Globus pallidus (tissue), 1 donor: ENCODE measurements at regions not wholly inside any gene's neighbourhood (a gene's known extent, or its start where the extent isn't known, plus 50 kb on each side); places are given as distances from the start of the nearest gene placed in this dataset.
"Not testable (repeated sequence)": the region's sequence is repeated elsewhere in the genome, so short reads cannot be mapped to it uniquely, and the experiment has no call there.

Source experiments
- DNase-seq: peaks from one replicate; pipeline ENCODE4 v3.0.0-alpha.2; 2015; ENCODE audit warnings: low spot score

GRCh38 chr20:50360921-50361320, 149.3 kb upstream of the PTPN1 start:
- no peak for DNase-seq

DNA sequence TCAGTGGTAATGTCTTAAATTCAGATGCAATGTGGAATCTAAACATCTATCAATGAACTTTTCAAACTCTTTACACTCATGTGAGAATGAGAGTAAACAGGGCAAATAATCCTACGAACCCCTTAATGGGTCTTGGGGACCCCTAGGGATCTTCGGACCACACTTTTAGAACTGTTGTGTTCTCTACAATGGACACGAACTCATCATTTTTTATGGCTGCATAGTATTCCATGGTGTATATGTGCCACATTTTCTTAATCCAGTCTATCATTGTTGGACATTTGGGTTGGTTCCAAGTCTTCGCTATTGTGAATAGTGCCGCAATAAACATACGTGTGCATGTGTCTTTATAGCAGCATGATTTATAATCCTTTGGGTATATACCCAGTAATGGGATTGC, 148.0 kb upstream of the PTPN1 start:
- not testable (repeated sequence) for DNase-seq

GRCh38 chr20:50363027-50363426, 147.2 kb upstream of the PTPN1 start:
- DNase-seq: no peak

DNA sequence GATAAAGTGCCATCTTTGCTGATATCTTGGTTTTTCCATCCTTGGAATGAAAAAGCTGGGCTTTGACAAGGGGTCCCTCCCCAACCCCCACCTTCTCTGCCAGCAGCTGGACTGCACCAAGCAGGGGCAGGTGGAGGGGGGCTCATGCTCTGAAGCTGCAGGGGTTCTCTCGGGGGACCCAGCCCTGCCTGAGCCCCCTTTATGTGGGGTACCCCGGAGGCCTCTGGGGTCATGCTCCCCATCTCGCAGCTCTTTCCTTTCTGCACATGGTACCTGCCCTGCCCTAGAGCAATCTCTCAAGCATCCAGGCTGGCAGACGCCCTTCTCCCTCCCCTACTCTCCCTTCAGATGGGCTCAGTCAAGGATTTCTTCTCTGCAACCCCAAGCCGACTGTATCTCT, 146.7 kb upstream of the PTPN1 start:
- DNase-seq: no peak

DNA sequence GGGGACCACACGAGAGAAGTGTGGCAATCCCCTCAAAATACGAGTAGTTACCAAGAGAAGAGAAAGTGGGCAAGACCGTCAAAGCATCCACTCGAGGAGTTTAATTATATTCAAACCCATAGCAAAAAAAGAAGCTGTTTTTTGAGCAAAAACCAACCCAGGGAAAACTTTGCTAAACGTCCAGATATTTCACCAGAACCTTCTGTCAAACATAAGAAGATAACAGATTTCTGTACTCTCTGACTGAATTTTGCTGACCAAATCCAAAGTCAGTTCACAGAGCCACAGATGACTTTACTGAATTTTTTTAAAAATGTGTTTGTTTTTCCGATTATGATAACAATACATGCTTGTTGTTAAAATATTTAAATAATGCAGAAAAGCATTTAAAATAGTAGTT, 145.6 kb upstream of the PTPN1 start:
- no peak for DNase-seq

GRCh38 chr20:50366270-50367103, 143.7 kb upstream of the PTPN1 start:
- no peak for DNase-seq

GRCh38 chr20:50367104-50367674, 143.0 kb upstream of the PTPN1 start:
- DNase-seq: no peak

DNA sequence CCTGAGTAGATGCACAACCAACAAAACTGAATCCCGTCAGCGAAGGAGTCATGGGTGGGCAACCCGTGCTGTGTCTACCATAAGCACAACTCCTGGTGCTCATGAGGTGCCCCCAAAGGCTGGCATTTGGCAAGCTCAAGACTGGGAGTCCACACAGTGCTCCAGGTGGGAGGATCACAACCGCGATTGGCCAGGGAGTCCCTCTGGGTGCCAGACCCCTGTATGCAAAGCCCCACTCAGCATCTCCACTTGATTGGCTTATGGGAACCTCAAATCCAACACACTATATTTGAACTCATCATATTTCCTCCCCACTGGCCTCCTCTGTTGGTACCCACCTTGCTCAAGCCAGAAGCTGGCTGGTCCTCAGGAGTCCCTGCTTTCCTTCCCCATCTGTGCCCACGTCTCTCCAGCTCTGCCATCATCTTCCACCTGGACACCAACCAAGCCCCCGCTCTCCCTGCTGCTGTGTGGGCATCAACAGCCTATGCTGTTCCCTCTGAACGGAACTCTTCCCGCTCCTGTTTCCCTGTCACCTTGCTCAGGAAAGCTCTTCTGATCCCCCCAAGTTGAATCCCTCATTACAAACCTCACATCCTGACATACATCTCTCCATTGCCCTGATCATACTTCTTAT, 142.3 kb upstream of the PTPN1 start:
- no peak for DNase-seq

GRCh38 chr20:50368386-50368785, 141.8 kb upstream of the PTPN1 start:
- DNase-seq: no peak

- DNase-seq: no peak
Measured at GRCh38 chr20:50368813-50369224, 141.4 kb upstream of the PTPN1 start.

GRCh38 chr20:50369225-50370035, 140.8 kb upstream of the PTPN1 start:
- DNase-seq: no peak

DNA sequence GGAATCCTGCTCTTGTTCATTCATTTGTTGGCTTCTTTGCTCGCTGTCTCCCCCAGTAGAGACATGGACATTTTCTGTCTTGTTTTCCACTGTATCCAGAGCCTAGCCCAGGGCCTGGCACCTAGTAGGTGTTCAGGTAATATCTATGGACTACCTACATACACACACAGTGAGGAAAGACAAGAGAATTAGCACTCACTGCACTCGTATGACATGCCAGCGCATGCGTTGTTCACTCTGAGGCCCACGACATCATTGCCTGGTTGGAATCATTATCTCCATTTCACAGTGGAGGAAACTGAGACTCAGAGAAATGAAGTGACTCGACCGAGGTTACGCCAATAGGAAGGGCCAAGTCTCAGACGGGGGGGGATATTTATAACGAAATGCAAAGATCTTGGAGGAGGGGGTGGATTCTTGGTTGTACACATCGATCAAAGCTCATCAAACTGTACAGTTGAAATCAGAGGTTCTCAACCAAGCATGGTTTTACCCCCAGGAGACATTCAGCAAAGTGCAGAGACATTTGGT, 140.1 kb upstream of the PTPN1 start:
- no peak for DNase-seq

- DNase-seq: no peak
Measured at GRCh38 chr20:50371878-50372769, 138.1 kb upstream of the PTPN1 start.

DNA sequence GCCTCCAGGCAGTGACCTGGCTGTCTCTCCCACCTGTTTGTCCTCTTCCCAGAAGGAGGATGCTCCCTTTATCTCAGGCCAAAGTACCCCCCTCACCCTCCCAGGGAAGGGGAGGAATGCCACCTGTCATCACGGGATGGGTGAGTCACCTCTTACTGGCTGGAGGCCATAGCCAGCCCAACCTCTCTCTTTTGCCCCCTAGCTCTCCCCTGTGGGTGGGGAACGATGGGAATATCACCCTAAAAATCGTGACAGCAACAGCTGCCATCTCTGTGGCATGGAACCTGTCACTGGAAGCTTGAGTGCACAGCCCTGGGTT, 137.5 kb upstream of the PTPN1 start:
- DNase-seq: no peak

- no peak for DNase-seq
Measured at GRCh38 chr20:50373674-50374286, 136.4 kb upstream of the PTPN1 start.

DNA sequence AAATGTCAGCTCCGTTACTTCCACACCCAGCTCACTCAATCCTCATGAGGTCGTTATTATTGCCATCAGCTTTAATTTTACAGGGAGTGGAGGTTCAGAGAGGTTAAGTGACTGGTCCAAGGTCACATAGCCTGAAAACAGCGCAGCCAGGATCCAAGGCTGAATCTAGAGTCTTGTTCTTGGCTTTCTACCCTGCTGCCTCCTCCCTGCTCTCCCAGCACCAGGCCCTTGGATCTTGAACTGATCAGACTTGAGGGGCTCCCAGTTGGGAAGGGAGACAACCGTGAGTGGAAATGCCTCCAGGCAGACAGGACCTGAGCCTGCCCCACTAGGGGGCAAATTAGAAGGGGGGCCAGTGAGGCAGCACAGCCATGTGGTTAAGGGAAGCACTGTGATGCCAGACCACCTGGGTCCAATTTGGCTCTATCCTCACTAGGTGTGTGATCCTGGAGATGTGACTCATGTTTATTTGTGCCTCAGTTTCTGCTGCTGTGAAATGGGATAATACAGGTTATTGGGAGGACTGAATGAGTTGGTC, 135.6 kb upstream of the PTPN1 start:
- DNase-seq: no peak

GRCh38 chr20:50376179-50376887, 133.8 kb upstream of the PTPN1 start:
- no peak for DNase-seq

DNA sequence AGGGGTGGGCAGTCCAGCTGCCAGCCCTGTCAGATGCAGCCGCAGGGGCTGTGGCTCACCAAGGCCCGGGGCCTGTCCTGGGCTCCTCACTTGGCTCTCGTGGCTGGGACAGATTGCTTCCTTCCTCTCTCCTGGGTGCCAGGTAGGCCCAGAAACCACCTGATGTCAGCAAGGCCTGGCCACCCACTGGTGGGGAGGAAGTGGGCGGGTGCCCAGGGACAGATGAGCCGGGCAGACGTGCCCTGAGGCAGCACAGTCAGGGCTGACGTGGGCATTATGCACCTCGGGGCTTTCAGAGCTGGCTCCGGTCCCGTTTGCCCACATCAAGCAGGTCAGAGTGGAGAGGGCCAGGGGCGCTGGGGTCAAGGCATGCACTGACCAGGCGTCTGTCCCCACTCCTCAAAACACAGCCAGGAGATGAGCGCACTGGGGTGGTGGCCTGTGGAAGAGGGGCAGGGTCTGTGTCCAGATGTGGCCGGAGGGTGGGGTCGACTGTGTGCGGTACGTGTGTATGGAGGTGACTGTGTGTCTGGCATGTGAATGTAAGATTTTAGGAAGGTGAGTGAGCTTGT, 133.2 kb upstream of the PTPN1 start:
- DNase-seq: no peak

- no peak for DNase-seq
Measured at GRCh38 chr20:50378170-50379000, 131.8 kb upstream of the PTPN1 start.
